ENCODE measurements at regions not wholly inside any gene's neighbourhood (a gene's known extent, or its start where the extent isn't known, plus 50 kb on each side); places are given as distances from the start of the nearest gene placed in this dataset.

DNA sequence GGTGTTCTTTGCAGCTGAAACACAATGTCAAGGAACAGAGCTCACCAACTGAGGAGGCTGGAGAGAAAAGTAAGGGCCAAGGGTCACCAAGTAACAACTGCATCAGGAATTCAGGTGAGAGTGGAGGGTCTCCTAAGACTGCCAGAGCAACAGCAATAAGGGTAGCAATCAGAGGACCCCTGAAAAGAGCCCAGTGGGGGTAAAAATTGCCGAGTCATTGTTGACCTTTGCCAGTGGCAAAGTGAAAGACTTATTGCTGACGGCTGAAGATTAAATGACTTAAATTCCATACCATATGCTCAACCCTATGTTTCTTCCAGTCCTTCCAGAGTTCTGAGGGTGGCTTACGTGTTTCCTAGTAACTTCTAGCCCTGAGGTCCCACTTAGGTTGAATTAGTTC lies 51.9 kb upstream of the ARHGAP42 start:
- H3K4me1 ChIP-seq, result peaks cover 8% of the 10 kb centered on the region
- TF ChIP-seq, protein P1, sequence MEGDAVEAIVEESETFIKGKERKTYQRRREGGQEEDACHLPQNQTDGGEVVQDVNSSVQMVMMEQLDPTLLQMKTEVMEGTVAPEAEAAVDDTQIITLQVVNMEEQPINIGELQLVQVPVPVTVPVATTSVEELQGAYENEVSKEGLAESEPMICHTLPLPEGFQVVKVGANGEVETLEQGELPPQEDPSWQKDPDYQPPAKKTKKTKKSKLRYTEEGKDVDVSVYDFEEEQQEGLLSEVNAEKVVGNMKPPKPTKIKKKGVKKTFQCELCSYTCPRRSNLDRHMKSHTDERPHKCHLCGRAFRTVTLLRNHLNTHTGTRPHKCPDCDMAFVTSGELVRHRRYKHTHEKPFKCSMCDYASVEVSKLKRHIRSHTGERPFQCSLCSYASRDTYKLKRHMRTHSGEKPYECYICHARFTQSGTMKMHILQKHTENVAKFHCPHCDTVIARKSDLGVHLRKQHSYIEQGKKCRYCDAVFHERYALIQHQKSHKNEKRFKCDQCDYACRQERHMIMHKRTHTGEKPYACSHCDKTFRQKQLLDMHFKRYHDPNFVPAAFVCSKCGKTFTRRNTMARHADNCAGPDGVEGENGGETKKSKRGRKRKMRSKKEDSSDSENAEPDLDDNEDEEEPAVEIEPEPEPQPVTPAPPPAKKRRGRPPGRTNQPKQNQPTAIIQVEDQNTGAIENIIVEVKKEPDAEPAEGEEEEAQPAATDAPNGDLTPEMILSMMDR (IDR thresholded peaks at IDR 0.05), result no peak
- no peak for TF ChIP-seq POLR2A (IDR thresholded peaks at IDR 0.05)
- H3K27ac ChIP-seq, result no peak overlapping the region
- no peaks in the 10 kb centered on the region for H3K27me3 ChIP-seq
- no peak for ATAC-seq
- intact Hi-C loops (cut with DNase I), result no loop called here
- H3K9me3 ChIP-seq, result no peaks in the 10 kb centered on the region
- DNase-seq, result no peak
- H3K36me3 ChIP-seq (replicated peaks in 1 of 2; ENCODE audit: insufficient read depth in 1 of 2, low read depth in 2 of 2), result no peaks in the 10 kb centered on the region
- 57 to 76% methylated on average over 3 of the region's 3 CpGs for WGBS, 2 donors
- H3K4me3 ChIP-seq, result no peak overlapping the region

DNA sequence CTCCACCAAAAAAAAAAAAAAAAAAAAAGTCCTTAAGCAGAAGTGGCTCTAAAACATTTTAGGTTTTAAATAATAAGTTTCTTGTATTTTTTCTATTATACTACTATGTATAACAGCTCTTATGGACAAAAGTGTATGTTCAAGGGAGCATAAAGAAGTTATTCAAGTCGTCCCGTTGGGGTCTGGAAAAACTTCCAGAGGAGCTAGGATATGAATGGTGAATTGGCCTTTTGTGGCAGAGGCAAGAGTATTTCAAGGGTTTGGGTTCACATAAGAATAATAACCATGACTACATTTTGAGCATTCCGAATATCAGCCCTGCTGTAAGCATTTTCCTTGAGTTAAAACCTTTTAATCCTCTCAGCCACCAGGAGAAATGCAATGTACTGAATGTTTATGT lies 50.6 kb upstream of the ARHGAP42 start:
- Histone ChIP-seq H3K9me3 (no peaks in the 10 kb centered on the region), H3K27ac (no peak overlapping the region), H3K4me1 (peaks cover 8% of the 10 kb centered on the region), H3K36me3 (replicated peaks in 1 of 2; ENCODE audit: insufficient read depth in 1 of 2, low read depth in 2 of 2) (no peaks in the 10 kb centered on the region), H3K27me3 (no peaks in the 10 kb centered on the region), H3K4me3 (no peak overlapping the region)
- 74 to 82% methylated on average over 3 of the region's 3 CpGs for WGBS, 2 donors
- no peak for DNase-seq
- ATAC-seq, result no peak
- intact Hi-C loops (cut with DNase I), result no loop called here
- TF ChIP-seq, protein P1 (IDR thresholded peaks at IDR 0.05), result no peak
